BJ (cell line): ENCODE measurements at regions not wholly inside any gene's neighbourhood (a gene's known extent, or its start where the extent isn't known, plus 50 kb on each side); places are given as distances from the start of the nearest gene placed in this dataset.

Source experiments
- CTCF ChIA-PET: fragments of 350-600 bp; formaldehyde crosslinking; extraction: SDS; loops from one replicate; lab custom pipeline; 2021; ENCODE audit warnings: antibody characterized with exemption, inconsistent platforms; lab: Yijun Ruan, JAX
- POLR2A ChIA-PET: fragments of 300-600 bp; sonication (Branson Sonifier 250); formaldehyde crosslinking; extraction: SDS; loops from one replicate; lab custom pipeline; 2021; ENCODE audit warnings: antibody characterized with exemption; lab: Charles Lee
- DNase-seq: peaks from one replicate; pipeline ENCODE4 v3.0.0-alpha.2; 2011; ENCODE audit warnings: low read depth
- H3K27me3 ChIP-seq: 2 replicates; pipeline ENCODE4 v1.6.0; 2011; ENCODE audit warnings: low read length; ENCODE audit not compliant: control insufficient read depth, insufficient read depth
- H3K36me3 ChIP-seq: 2 replicates; pipeline ENCODE4 v1.5.1; 2011; ENCODE audit warnings: low read length; ENCODE audit not compliant: control insufficient read depth, insufficient read depth
- H3K4me3 ChIP-seq: 2 replicates; pipeline ENCODE4 v1.5.1; 2011; ENCODE audit warnings: low read depth, mild to moderate bottlenecking, control low read depth, low read length
- TF ChIP-seq, protein P1 (sequence below): IDR thresholded peaks from 2 replicates; pipeline ENCODE4 v1.5.1; 2011; ENCODE audit warnings: low read depth, mild to moderate bottlenecking, control low read depth, inconsistent platforms, low read length, moderate library complexity; ENCODE audit not compliant: insufficient read depth

DNA sequence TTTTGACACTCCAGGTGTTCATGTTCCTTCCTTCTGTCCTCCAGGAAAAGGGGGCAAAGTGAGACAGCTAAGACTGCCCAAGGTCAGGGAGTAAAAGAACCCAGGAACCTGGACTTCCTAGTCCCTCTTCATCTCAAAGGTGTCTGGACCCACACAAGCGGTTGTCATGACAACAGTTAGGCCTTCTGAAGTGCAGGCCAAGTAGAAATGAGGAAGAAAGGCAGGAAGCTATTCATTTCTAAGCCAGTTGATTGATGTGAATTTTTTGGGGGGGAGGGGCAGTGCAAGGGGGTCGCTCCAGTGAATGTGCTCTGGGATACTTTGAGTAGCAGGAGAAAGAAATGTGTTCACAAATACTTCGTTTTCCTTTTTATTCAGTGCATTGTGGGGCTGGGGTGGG, 114.3 kb downstream of the NAV1 start:
- CTCF ChIA-PET, result interaction anchor here (0.8 to 5.7 kb wide), 5 partner anchors 51 to 140 kb away, joined by 3 to 38 read pairs (median 3); no protein-coding TSS in a partner anchor
- POLR2A ChIA-PET, result no interaction called here
- TF ChIP-seq, protein P1, sequence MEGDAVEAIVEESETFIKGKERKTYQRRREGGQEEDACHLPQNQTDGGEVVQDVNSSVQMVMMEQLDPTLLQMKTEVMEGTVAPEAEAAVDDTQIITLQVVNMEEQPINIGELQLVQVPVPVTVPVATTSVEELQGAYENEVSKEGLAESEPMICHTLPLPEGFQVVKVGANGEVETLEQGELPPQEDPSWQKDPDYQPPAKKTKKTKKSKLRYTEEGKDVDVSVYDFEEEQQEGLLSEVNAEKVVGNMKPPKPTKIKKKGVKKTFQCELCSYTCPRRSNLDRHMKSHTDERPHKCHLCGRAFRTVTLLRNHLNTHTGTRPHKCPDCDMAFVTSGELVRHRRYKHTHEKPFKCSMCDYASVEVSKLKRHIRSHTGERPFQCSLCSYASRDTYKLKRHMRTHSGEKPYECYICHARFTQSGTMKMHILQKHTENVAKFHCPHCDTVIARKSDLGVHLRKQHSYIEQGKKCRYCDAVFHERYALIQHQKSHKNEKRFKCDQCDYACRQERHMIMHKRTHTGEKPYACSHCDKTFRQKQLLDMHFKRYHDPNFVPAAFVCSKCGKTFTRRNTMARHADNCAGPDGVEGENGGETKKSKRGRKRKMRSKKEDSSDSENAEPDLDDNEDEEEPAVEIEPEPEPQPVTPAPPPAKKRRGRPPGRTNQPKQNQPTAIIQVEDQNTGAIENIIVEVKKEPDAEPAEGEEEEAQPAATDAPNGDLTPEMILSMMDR, result no peak
- 0 out of 2 replicates have a peak, but pooled peaks cover 3% of the 10 kb centered on the region for H3K36me3 ChIP-seq
- DNase-seq, result no peak
- no peak overlapping the region for H3K4me3 ChIP-seq
- no peaks in the 10 kb centered on the region for H3K27me3 ChIP-seq

DNA sequence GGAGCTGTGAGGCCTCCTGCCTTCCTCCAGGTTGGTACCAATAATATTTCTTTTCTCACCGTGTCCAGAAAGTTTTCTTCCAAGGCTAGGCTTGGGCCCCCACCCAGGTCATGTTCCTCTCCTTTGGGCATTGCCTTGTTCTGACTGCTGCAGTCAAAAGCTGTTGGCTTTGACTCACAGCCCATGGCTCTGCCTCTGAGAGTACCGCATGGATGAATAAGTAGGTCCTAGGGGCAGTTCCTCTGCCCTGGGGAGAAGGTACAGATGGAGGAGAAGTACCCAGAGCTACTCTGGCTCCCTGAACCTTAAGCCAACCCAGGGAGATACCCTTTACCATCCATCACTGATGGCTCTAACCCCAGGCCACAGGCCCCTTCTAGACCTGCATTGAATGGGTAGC, 115.0 kb downstream of the NAV1 start:
- ChIA-PET POLR2A (no interaction called here), CTCF (interaction anchor here (0.8 to 4.0 kb wide), 4 partner anchors 13 to 139 kb away, joined by 3 to 19 read pairs (median 4); no protein-coding TSS in a partner anchor)
- Histone ChIP-seq H3K27me3 (no peaks in the 10 kb centered on the region), H3K4me3 (no peak overlapping the region), H3K36me3 (peaks cover 3% of the 10 kb centered on the region; the same call in 1 of the 2 replicates)
- DNase-seq, result no peak
- TF ChIP-seq, protein P1, result no peak

DNA sequence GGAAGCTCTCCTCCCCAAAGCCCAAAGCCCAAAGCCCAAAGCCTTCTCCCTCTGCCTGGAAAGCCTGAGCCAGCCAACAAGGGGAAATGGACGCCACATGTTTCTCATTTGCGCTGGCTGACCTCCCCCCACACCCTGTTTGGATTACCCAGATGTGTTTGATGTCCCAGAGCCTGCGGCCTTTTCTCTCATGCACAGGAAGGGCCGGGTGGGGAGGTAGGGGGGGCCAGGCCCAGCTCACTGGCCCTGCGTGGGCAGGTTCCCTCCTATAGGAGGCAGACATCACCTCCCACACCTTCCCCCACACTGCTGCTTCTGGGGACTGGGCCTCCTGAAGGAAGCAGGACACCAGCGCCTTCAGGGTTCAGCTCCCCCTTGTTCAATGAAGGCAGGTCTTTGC, 116.3 kb downstream of the NAV1 start:
- Histone ChIP-seq H3K27me3 (no peaks in the 10 kb centered on the region), H3K36me3 (peaks cover 4% of the 10 kb centered on the region), H3K4me3 (no peak overlapping the region)
- ChIA-PET CTCF (interaction anchor here (0.7 to 4.0 kb wide), 12 partner anchors 8 to 138 kb away, joined by 3 to 21 read pairs (median 3); no protein-coding TSS in a partner anchor), POLR2A (interaction anchor here (0.6 to 0.8 kb wide), 2 partner anchors 57 to 485 kb away, joined by 4 to 5 read pairs; no protein-coding TSS in a partner anchor)
- DNase-seq, result peak; percentile 82
- TF ChIP-seq, protein P1, result peak; percentile 68

DNA sequence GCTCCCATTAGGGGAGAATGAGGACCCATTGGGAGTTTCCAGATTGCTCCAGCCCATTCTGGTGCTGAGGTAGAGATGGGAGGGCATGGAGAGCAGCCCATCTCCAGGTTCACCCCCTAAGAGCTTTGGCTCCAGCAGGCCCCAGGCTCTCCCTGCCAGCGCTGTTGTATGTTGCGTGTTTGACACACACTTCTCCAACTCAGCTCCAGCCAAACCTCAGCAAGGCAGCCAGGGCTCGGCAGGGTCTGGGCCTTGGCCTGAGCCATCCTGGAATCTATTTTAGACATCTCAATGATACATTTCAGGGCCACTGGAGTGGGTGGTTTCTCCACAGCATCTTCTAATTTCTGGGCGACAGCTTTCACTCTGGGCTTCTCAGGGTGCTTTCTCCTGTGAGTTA, 117.0 kb downstream of the NAV1 start:
- no peaks in the 10 kb centered on the region for H3K27me3 ChIP-seq
- ChIA-PET POLR2A (interaction anchor here (0.8 kb wide), 1 partner anchor 57 kb away, joined by 4 read pairs; no protein-coding TSS in a partner anchor), CTCF (interaction anchor here (0.7 to 4.0 kb wide), 7 partner anchors 9 to 95 kb away, joined by 3 to 21 read pairs (median 8); no protein-coding TSS in a partner anchor)
- H3K4me3 ChIP-seq, result no peak overlapping the region
- TF ChIP-seq, protein P1, result no peak
- peaks cover 5% of the 10 kb centered on the region for H3K36me3 ChIP-seq
- no peak for DNase-seq

DNA sequence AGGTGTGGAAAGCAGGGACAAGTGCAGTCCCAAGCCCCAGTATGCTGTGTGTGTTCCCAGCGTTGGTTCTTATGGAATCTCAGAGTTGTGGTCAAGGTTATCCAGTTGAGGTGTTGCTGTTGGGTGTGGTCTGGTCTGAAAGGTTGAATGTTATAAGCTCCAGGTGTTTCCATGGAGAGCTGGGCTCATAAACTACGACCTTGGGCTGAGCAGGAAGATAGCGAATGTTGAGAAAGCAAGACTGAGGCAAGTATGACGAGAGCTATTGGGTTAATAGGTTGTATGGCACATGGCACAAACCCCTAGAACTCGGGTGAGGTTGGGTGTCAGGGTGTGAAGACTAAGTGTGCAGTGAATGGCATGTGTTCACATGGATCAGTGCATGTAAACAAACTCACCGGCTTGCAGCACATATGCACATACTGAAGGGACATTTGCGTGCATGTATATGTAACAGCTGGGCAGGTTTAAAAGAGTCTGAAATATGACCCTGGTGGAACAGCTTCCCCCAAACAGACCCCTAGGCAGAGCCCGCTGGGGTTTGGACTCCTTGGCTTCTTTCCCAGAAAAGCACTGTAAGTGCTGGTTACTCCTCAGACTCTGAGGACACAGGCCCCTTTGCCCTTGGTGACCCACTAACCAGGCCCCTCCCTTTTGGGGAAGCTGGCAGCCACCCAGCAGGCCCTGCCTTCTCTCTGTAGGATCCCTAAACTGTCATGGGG, 117.5 kb downstream of the NAV1 start:
- TF ChIP-seq, protein P1, result no peak

More for the DNA sequence above, 117.5 kb downstream of the NAV1 start:
- peaks cover 5% of the 10 kb centered on the region for H3K36me3 ChIP-seq
- CTCF ChIA-PET, result interaction anchor here (0.9 to 4.0 kb wide), 9 partner anchors 8 to 139 kb away, joined by 3 to 21 read pairs (median 6); no protein-coding TSS in a partner anchor
- POLR2A ChIA-PET, result no interaction called here
- H3K4me3 ChIP-seq, result no peak overlapping the region
- no peak for DNase-seq
- H3K27me3 ChIP-seq, result no peaks in the 10 kb centered on the region
